Nephron progenitor cell (in vitro differentiated cells): ENCODE measurements at regions not wholly inside any gene's neighbourhood (a gene's known extent, or its start where the extent isn't known, plus 50 kb on each side); places are given as distances from the start of the nearest gene placed in this dataset.

Source experiments
- DNase-seq: peaks from one replicate; pipeline ENCODE4 v3.0.0; 2021
- H3K27ac Mint-ChIP-seq: 2 replicates; pipeline ENCODE4 v1.8.0; 2021; ENCODE audit warnings: mild to moderate bottlenecking, moderate library complexity, mixed read lengths
- H3K27me3 Mint-ChIP-seq: 2 replicates; pipeline ENCODE4 v1.8.0; 2021; ENCODE audit warnings: mild to moderate bottlenecking, low read depth, mixed read lengths; ENCODE audit not compliant: poor library complexity
- H3K36me3 Mint-ChIP-seq: 2 replicates; pipeline ENCODE4 v1.8.0; 2021; ENCODE audit warnings: low read depth, mixed read lengths
- H3K4me1 Mint-ChIP-seq: 2 replicates; pipeline ENCODE4 v1.8.0; 2021; ENCODE audit warnings: mixed read lengths
- H3K4me3 Mint-ChIP-seq: 2 replicates; pipeline ENCODE4 v1.8.0; 2021; ENCODE audit warnings: mild to moderate bottlenecking, moderate library complexity, mixed read lengths
- H3K9me3 Mint-ChIP-seq: 2 replicates; pipeline ENCODE4 v1.8.0; 2021; ENCODE audit warnings: mild to moderate bottlenecking, moderate library complexity, mixed read lengths
- CTCF ChIP-seq: fragments of 200-600 bp; sonication (generic); IDR thresholded peaks from 2 replicates; pipeline ENCODE4 v1.5.0; 2021; ENCODE audit warnings: antibody characterized with exemption

- peaks cover 5% of the 10 kb centered on the region for H3K4me1 Mint-ChIP-seq
- H3K36me3 Mint-ChIP-seq: no peaks in the 10 kb centered on the region
- peaks cover 12% of the 10 kb centered on the region for H3K27me3 Mint-ChIP-seq
- peaks cover 6% of the 10 kb centered on the region for H3K9me3 Mint-ChIP-seq
- H3K27ac Mint-ChIP-seq: no peak overlapping the region
- DNase-seq: no peak
- no peak for TF ChIP-seq CTCF
- no peak overlapping the region for H3K4me3 Mint-ChIP-seq
Measured at GRCh38 chr1:177490036-177490639, 319.4 kb downstream of the BRINP2 start.

- Mint-ChIP-seq H3K9me3 (peaks cover 6% of the 10 kb centered on the region), H3K4me1 (peaks cover 5% of the 10 kb centered on the region), H3K27ac (no peak overlapping the region), H3K36me3 (no peaks in the 10 kb centered on the region), H3K4me3 (no peak overlapping the region), H3K27me3 (peaks cover 14% of the 10 kb centered on the region)
- DNase-seq: no peak
- TF ChIP-seq CTCF: no peak
Measured at GRCh38 chr1:177488722-177489121, 318.0 kb downstream of the BRINP2 start.

GRCh38 chr1:177487481-177487880 is 316.7 kb downstream of the BRINP2 start:
- peaks cover 14% of the 10 kb centered on the region for H3K27me3 Mint-ChIP-seq
- no peak for TF ChIP-seq CTCF
- peak overlapping the region; percentile 21 for H3K27ac Mint-ChIP-seq
- peaks cover 5% of the 10 kb centered on the region for H3K4me1 Mint-ChIP-seq
- no peak overlapping the region for H3K4me3 Mint-ChIP-seq
- peaks cover 6% of the 10 kb centered on the region for H3K9me3 Mint-ChIP-seq
- H3K36me3 Mint-ChIP-seq: no peaks in the 10 kb centered on the region
- DNase-seq: peak; percentile 8

GRCh38 chr1:177480741-177481305 is 310.1 kb downstream of the BRINP2 start:
- TF ChIP-seq CTCF: no peak
- no peaks in the 10 kb centered on the region for H3K36me3 Mint-ChIP-seq

GRCh38 chr1:177479600-177479999 is 308.8 kb downstream of the BRINP2 start:
- Mint-ChIP-seq H3K27me3 (peaks cover 7% of the 10 kb centered on the region), H3K27ac (no peak overlapping the region), H3K36me3 (no peaks in the 10 kb centered on the region), H3K9me3 (no peaks in the 10 kb centered on the region), H3K4me3 (no peak overlapping the region), H3K4me1 (peaks cover 9% of the 10 kb centered on the region)
- no peak for TF ChIP-seq CTCF
- no peak for DNase-seq

More at GRCh38 chr1:177480741-177481305, 310.1 kb downstream of the BRINP2 start:
- Mint-ChIP-seq H3K4me1 (peaks cover 9% of the 10 kb centered on the region), H3K9me3 (no peaks in the 10 kb centered on the region), H3K27me3 (peaks cover 14% of the 10 kb centered on the region), H3K4me3 (no peak overlapping the region), H3K27ac (no peak overlapping the region)
- no peak for DNase-seq

- no peaks in the 10 kb centered on the region for H3K36me3 Mint-ChIP-seq
- no peak for DNase-seq
- H3K4me1 Mint-ChIP-seq: peaks cover 9% of the 10 kb centered on the region
- H3K4me3 Mint-ChIP-seq: no peak overlapping the region
- no peaks in the 10 kb centered on the region for H3K9me3 Mint-ChIP-seq
- no peak overlapping the region for H3K27ac Mint-ChIP-seq
- peaks cover 3% of the 10 kb centered on the region for H3K27me3 Mint-ChIP-seq
- no peak for TF ChIP-seq CTCF
Measured at GRCh38 chr1:177476676-177477075, 305.9 kb downstream of the BRINP2 start.
